OCI-LY3 (cell line): ENCODE measurements at regions not wholly inside any gene's neighbourhood (a gene's known extent, or its start where the extent isn't known, plus 50 kb on each side); places are given as distances from the start of the nearest gene placed in this dataset.

Experiments used
- EZH2phosphoT487 ChIP-seq: fragments of 200-600 bp; shearing (Covaris generic); IDR thresholded peaks from 2 replicates; pipeline ENCODE4 v1.6.1; 2018; ENCODE audit warnings: antibody characterized with exemption, mixed run types, low read depth
- TF ChIP-seq, protein P1 (sequence below): fragments of 200-600, 300-600 bp; sonication (generic); IDR thresholded peaks from 2 replicates; pipeline ENCODE4 v1.5.1; 2014; ENCODE audit warnings: antibody characterized with exemption, low read length, low read depth

DNA sequence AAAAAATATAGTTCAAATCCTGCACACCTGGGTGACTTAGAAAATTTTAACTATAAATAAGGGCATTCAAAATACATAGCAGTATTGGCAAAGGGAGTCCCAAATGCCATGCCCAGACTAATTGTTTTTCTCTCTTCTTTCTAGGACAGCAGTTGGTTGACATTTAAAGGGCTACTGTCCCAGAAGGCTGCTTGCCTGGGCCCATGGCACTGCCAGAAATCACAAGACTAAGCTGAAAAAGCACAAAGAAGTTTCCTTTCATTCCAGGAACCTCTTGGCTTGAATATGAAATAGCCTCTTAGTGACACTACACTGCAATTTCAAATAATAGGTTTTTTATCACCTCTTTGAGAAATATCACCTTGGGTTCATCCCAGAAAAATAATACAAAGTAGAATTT, 388.9 kb upstream of the TRPC7 start:
- TF ChIP-seq, protein P1, sequence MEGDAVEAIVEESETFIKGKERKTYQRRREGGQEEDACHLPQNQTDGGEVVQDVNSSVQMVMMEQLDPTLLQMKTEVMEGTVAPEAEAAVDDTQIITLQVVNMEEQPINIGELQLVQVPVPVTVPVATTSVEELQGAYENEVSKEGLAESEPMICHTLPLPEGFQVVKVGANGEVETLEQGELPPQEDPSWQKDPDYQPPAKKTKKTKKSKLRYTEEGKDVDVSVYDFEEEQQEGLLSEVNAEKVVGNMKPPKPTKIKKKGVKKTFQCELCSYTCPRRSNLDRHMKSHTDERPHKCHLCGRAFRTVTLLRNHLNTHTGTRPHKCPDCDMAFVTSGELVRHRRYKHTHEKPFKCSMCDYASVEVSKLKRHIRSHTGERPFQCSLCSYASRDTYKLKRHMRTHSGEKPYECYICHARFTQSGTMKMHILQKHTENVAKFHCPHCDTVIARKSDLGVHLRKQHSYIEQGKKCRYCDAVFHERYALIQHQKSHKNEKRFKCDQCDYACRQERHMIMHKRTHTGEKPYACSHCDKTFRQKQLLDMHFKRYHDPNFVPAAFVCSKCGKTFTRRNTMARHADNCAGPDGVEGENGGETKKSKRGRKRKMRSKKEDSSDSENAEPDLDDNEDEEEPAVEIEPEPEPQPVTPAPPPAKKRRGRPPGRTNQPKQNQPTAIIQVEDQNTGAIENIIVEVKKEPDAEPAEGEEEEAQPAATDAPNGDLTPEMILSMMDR, result no peak
- TF ChIP-seq EZH2phosphoT487, result no peak
